Naive thymus-derived CD4-positive, alpha-beta T cell (primary cell): ENCODE measurements at regions not wholly inside any gene's neighbourhood (a gene's known extent, or its start where the extent isn't known, plus 50 kb on each side); places are given as distances from the start of the nearest gene placed in this dataset.

Experiments used
- ATAC-seq: fragments of 150-1000 bp; cut with Tn5 transposase; 2 replicates; pipeline ENCODE4 v1.10.0; 2021; ENCODE audit warnings: mild to moderate bottlenecking, moderate library complexity
- CTCF ChIA-PET: fragments of 350-600 bp; sonication (Branson Sonifier 250); formaldehyde crosslinking; loops from one replicate; lab custom pipeline; 2021; ENCODE audit warnings: antibody characterized with exemption; lab: Charles Lee
- POLR2A ChIA-PET: fragments of 350-600 bp; sonication (Branson Sonifier 250); formaldehyde crosslinking; loops from one replicate; lab custom pipeline; 2021; ENCODE audit warnings: antibody characterized with exemption, inconsistent platforms; lab: Charles Lee
- DNase-seq, 9 donors: peaks; one replicate each; pipeline versions ENCODE4 v3.0.0 to v3.0.0-alpha.2; 2020 to 2022; ENCODE audit warnings: mixed read lengths in 1 of 9
- H3K27ac ChIP-seq: one replicate; pipeline ENCODE4 v1.7.0; 2013; ENCODE audit warnings: mild to moderate bottlenecking, low read depth, low read length, moderate library complexity
- H3K27me3 ChIP-seq, 2 donors: one replicate each; pipeline ENCODE4 v1.7.0; 2013; ENCODE audit warnings: low read length in 2 of 2, mild to moderate bottlenecking in 2 of 2, moderate library complexity in 2 of 2; ENCODE audit not compliant: control insufficient read depth in 2 of 2, insufficient read depth in 2 of 2
- H3K36me3 ChIP-seq, 3 experiments: 1 replicate in 2 of 3; 2 replicates in 1 of 3; pipeline ENCODE4 v1.7.0; 2013; ENCODE audit warnings: low read length in 3 of 3, mild to moderate bottlenecking in 3 of 3, moderate library complexity in 1 of 3; ENCODE audit not compliant: insufficient read depth in 3 of 3, control insufficient read depth in 2 of 3
- H3K4me1 ChIP-seq, 2 donors: one replicate each; pipeline ENCODE4 v1.7.0; 2013; ENCODE audit warnings: low read length in 2 of 2, mild to moderate bottlenecking in 2 of 2, moderate library complexity in 1 of 2; ENCODE audit not compliant: control insufficient read depth in 2 of 2, insufficient read depth in 2 of 2
- H3K4me3 ChIP-seq: 2 replicates; pipeline ENCODE4 v1.7.0; 2013; ENCODE audit warnings: mild to moderate bottlenecking, low read length
- H3K9me3 ChIP-seq, 3 experiments: 1 replicate in 2 of 3; 2 replicates in 1 of 3; pipeline ENCODE4 v1.7.0; 2013; ENCODE audit warnings: low read length in 3 of 3; ENCODE audit not compliant: control insufficient read depth in 2 of 3
- H3K27ac Mint-ChIP-seq, 9 donors: one replicate each; pipeline ENCODE4 v1.8.0; 2020 to 2022; ENCODE audit warnings: mixed read lengths in 9 of 9, mild to moderate bottlenecking in 8 of 9, moderate library complexity in 5 of 9, inconsistent platforms in 2 of 9
- H3K27me3 Mint-ChIP-seq, 5 donors: one replicate each; pipeline ENCODE4 v1.8.0; 2021 to 2022; ENCODE audit warnings: mixed read lengths in 5 of 5, mild to moderate bottlenecking in 1 of 5
- H3K36me3 Mint-ChIP-seq, 5 donors: one replicate each; pipeline ENCODE4 v1.8.0; 2020 to 2022; ENCODE audit warnings: mixed read lengths in 5 of 5, mild to moderate bottlenecking in 3 of 5, inconsistent platforms in 1 of 5
- H3K4me1 Mint-ChIP-seq, 7 donors: one replicate each; pipeline ENCODE4 v1.8.0; 2020 to 2022; ENCODE audit warnings: mixed read lengths in 7 of 7, mild to moderate bottlenecking in 3 of 7, inconsistent platforms in 1 of 7
- H3K4me3 Mint-ChIP-seq, 10 donors: one replicate each; pipeline ENCODE4 v1.8.0; 2020 to 2022; ENCODE audit warnings: mild to moderate bottlenecking in 10 of 10, mixed read lengths in 10 of 10, moderate library complexity in 6 of 10, inconsistent platforms in 2 of 10
- H3K9me3 Mint-ChIP-seq, 11 donors: one replicate each; pipeline ENCODE4 v1.8.0; 2020 to 2022; ENCODE audit warnings: mixed read lengths in 11 of 11, mild to moderate bottlenecking in 4 of 11, inconsistent platforms in 1 of 11, moderate library complexity in 1 of 11
- intact Hi-C, 2 donors: fragments of 100-400 bp; cut with micrococcal nuclease; formaldehyde crosslinking; loops; one replicate each; pipeline ENCODE4 v1.15.1; 2023

GRCh38 chr6:23414922-23415321 lies 711.1 kb upstream of the NRSN1 start:
- CTCF ChIA-PET = no interaction called here
- Mint-ChIP-seq H3K27me3 (no peaks in the 10 kb centered on the region), H3K9me3 (peaks cover 0 to 14% (median 0%) of the 10 kb centered on the region in 11 donors), H3K4me1 (no peaks in the 10 kb centered on the region), H3K36me3 (no peaks in the 10 kb centered on the region), H3K4me3 (no peak overlapping the region), H3K27ac (no peak overlapping the region)
- no peak for DNase-seq
- Histone ChIP-seq H3K36me3 (no peaks in the 10 kb centered on the region), H3K4me3 (no peak overlapping the region), H3K9me3 (no peaks in the 10 kb centered on the region), H3K27me3 (no peaks in the 10 kb centered on the region), H3K27ac (no peak overlapping the region), H3K4me1 (no peaks in the 10 kb centered on the region)
- ATAC-seq = no peak
- intact Hi-C loops = no loop called here
- POLR2A ChIA-PET = no interaction called here

DNA sequence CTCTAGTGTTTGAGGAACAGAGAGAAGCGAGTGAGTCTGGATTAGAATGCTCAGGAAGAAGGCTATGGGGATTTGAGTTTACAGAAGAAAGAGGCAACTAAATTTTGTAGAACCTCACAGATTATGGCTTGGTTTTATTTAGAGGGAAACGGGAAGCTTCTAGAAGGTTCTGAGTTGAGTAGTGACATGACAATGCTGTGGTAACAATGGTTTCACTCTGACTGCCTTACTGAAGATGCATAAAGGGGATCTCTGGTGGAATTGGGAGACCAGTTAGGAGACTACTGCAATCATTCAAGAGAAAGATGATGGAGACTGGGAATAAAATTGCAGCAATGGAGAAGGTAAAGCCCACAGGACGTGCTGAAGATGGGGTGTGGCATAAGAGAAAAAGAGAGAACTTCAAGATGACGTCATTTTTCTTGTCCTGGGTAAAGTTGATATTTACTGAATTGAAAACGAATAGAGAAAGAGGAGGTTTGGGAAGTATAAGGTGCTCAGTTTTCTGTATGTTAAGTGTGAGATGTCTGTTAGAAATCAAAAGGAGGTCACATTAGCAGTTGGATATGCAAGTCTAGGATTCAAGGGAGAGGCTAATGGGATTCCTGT lies 710.1 kb upstream of the NRSN1 start:
- CTCF ChIA-PET = no interaction called here

GRCh38 chr6:23417133-23417532 lies 708.9 kb upstream of the NRSN1 start:
- H3K9me3 Mint-ChIP-seq = peaks cover 0 to 8% (median 0%) of the 10 kb centered on the region in 11 donors
- ATAC-seq = no peak
- DNase-seq = no peak
- H3K27me3 Mint-ChIP-seq = no peaks in the 10 kb centered on the region
- H3K36me3 ChIP-seq = no peaks in the 10 kb centered on the region
- ChIA-PET POLR2A (no interaction called here), CTCF (no interaction called here)
- intact Hi-C loops = no loop called here
- no peaks in the 10 kb centered on the region for H3K27me3 ChIP-seq
- no peak overlapping the region for H3K27ac Mint-ChIP-seq
- H3K4me3 Mint-ChIP-seq = no peak overlapping the region
- H3K4me1 Mint-ChIP-seq = no peaks in the 10 kb centered on the region
- H3K27ac ChIP-seq = no peak overlapping the region
- H3K4me3 ChIP-seq = no peak overlapping the region
- no peaks in the 10 kb centered on the region for H3K36me3 Mint-ChIP-seq
- no peaks in the 10 kb centered on the region for H3K4me1 ChIP-seq
- no peaks in the 10 kb centered on the region for H3K9me3 ChIP-seq

More for the DNA sequence above, 710.1 kb upstream of the NRSN1 start:
- Histone ChIP-seq H3K9me3 (no peaks in the 10 kb centered on the region), H3K36me3 (no peaks in the 10 kb centered on the region), H3K4me1 (no peaks in the 10 kb centered on the region), H3K4me3 (no peak overlapping the region), H3K27ac (no peak overlapping the region), H3K27me3 (no peaks in the 10 kb centered on the region)
- Mint-ChIP-seq H3K27me3 (no peaks in the 10 kb centered on the region), H3K4me1 (no peaks in the 10 kb centered on the region), H3K9me3 (peaks cover 0 to 9% (median 0%) of the 10 kb centered on the region in 11 donors), H3K27ac (no peak overlapping the region), H3K4me3 (no peak overlapping the region), H3K36me3 (no peaks in the 10 kb centered on the region)
- no peak for ATAC-seq
- intact Hi-C loops = no loop called here
- POLR2A ChIA-PET = no interaction called here
- DNase-seq = no peak

- H3K4me3 ChIP-seq = no peak overlapping the region
- no peaks in the 10 kb centered on the region for H3K9me3 ChIP-seq
- ChIA-PET POLR2A (no interaction called here), CTCF (no interaction called here)
- ATAC-seq (no peak), DNase-seq (no peak)
- H3K27me3 ChIP-seq = no peaks in the 10 kb centered on the region
- Mint-ChIP-seq H3K9me3 (peaks cover 0 to 12% (median 0%) of the 10 kb centered on the region in 11 donors), H3K36me3 (no peaks in the 10 kb centered on the region), H3K27ac (no peak overlapping the region), H3K4me1 (no peaks in the 10 kb centered on the region), H3K27me3 (no peaks in the 10 kb centered on the region), H3K4me3 (no peak overlapping the region)
- H3K27ac ChIP-seq = no peak overlapping the region
- H3K4me1 ChIP-seq = no peaks in the 10 kb centered on the region
- no peaks in the 10 kb centered on the region for H3K36me3 ChIP-seq
- intact Hi-C loops = no loop called here
Measured at GRCh38 chr6:23418095-23418494, 707.9 kb upstream of the NRSN1 start.

DNA sequence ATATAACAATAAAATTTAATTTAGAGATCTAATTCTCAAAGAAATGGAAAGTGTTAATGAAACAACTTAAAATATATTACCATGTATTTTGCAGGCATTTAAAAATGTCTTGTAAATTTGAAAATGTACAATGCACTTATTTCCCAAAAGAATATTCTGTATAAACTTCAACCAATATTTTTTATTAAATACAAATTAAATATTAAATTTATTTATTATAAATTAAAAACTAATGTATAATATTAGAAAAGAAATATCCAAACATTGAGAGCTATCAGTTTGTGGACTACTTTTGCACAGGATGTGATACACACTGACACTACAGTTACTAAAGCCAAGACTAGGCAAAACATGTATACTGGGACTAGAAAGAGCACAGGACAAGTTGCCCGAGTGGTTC lies 707.0 kb upstream of the NRSN1 start:
- CTCF ChIA-PET = no interaction called here
- no peak for ATAC-seq

DNA sequence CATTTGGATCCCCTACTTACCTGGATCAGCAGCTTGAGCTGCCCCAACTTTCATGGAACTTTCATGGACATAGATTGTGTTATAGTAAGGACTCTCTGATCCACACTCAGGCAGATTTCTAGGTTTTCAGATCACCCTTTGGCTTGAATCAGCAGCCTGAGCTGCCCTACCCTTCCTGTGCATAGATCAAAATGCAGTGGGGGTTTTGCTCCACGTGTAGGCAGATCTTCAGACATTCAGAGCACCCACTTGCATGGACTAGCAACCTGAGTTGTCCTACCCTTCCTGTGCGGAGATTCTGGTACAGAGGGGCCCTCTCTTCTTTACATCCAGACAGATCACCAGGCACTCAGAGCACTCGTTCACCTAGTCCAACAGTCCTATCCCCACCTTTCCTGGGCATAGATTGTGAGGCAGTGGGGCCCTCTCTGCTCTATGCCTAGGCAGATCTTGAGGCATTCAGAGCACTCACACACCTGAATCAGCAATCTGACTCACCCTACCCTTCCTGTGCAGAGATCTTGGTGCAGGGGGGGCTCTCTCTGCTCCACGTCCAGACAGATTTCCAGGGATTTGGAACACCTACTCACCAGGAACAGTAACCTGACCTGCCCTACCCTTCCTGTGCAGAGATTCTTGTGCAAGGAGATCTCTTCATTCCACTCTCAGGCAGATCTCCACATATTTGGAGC lies 705.2 kb upstream of the NRSN1 start:
- no peak overlapping the region for H3K27ac Mint-ChIP-seq
- H3K4me1 Mint-ChIP-seq = no peaks in the 10 kb centered on the region
- Histone ChIP-seq H3K4me3 (no peak overlapping the region), H3K9me3 (no peaks in the 10 kb centered on the region), H3K36me3 (no peaks in the 10 kb centered on the region), H3K4me1 (no peaks in the 10 kb centered on the region), H3K27me3 (no peaks in the 10 kb centered on the region), H3K27ac (no peak overlapping the region)
- intact Hi-C loops = no loop called here
- H3K9me3 Mint-ChIP-seq = peaks cover 0 to 20% (median 4%) of the 10 kb centered on the region in 11 donors
- H3K4me3 Mint-ChIP-seq = no peak overlapping the region
- DNase-seq = no peak
- no peaks in the 10 kb centered on the region for H3K36me3 Mint-ChIP-seq
- ChIA-PET CTCF (no interaction called here), POLR2A (no interaction called here)
- ATAC-seq = no peak
- H3K27me3 Mint-ChIP-seq = no peaks in the 10 kb centered on the region

More for the DNA sequence above, 707.0 kb upstream of the NRSN1 start:
- Histone ChIP-seq H3K27ac (no peak overlapping the region), H3K9me3 (no peaks in the 10 kb centered on the region), H3K4me3 (no peak overlapping the region), H3K27me3 (no peaks in the 10 kb centered on the region), H3K4me1 (no peaks in the 10 kb centered on the region), H3K36me3 (no peaks in the 10 kb centered on the region)
- Mint-ChIP-seq H3K36me3 (no peaks in the 10 kb centered on the region), H3K27me3 (no peaks in the 10 kb centered on the region), H3K27ac (no peak overlapping the region), H3K4me1 (no peaks in the 10 kb centered on the region), H3K9me3 (peaks cover 0 to 14% (median 2%) of the 10 kb centered on the region in 11 donors), H3K4me3 (no peak overlapping the region)
- intact Hi-C loops = no loop called here
- no peak for DNase-seq
- POLR2A ChIA-PET = no interaction called here

DNA sequence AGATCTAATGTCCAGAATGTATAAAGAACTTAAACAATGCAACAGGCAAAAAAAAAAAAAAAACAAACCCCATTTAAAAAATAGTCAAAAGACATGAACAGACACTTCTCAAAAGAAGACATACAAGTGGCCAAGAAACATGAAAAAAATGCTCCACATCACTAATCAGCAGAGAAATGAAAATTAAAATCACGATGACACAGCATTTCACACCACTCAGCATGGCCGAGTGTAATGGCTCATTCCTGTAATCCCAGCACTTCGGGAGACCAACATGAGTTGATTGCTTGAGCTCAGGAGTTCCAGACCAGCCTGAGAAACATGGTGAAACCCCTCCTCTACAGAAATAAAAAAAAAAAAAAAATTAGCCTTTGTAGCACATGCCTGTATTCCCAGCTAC lies 701.4 kb upstream of the NRSN1 start:
- Mint-ChIP-seq H3K36me3 (no peaks in the 10 kb centered on the region), H3K9me3 (peaks cover 2 to 27% (median 11%) of the 10 kb centered on the region in 11 donors), H3K27ac (no peak overlapping the region), H3K4me1 (no peaks in the 10 kb centered on the region), H3K4me3 (no peak overlapping the region), H3K27me3 (no peaks in the 10 kb centered on the region)
- Histone ChIP-seq H3K27ac (no peak overlapping the region), H3K4me1 (no peaks in the 10 kb centered on the region), H3K9me3 (no peaks in the 10 kb centered on the region), H3K36me3 (no peaks in the 10 kb centered on the region), H3K4me3 (no peak overlapping the region), H3K27me3 (no peaks in the 10 kb centered on the region)
- intact Hi-C loops = no loop called here
- POLR2A ChIA-PET = no interaction called here
- ATAC-seq (no peak), DNase-seq (no peak)
- CTCF ChIA-PET = no interaction called here
